HG03139 (cell line): ENCODE measurements at regions not wholly inside any gene's neighbourhood (a gene's known extent, or its start where the extent isn't known, plus 50 kb on each side); places are given as distances from the start of the nearest gene placed in this dataset.

Experiments
- ATAC-seq: cut with Tn5 transposase; IDR thresholded peaks from one replicate; pipeline ENCODE4 v1.9.1; 2021; ENCODE audit not compliant: unreplicated experiment

DNA sequence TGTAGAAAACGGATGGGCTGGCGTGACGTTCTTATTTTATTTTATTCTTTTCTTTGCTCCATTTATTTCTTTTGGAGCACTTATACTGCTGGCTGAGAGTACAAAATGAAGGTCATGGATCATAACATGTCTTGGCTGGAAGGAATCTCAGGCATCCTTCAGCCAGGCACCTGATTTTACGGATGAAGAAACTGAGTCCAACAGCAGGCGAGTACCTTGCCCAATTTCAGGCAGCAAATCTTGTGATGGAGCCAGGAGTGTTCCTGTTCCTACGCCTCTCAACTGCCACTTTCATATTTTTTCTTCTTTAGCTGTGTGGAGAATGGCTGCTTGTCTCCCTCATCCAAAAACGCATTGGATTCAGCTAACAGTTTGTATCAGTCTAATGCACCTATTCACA, 332.1 kb upstream of the IGFBP7 start:
- ATAC-seq = no peak

DNA sequence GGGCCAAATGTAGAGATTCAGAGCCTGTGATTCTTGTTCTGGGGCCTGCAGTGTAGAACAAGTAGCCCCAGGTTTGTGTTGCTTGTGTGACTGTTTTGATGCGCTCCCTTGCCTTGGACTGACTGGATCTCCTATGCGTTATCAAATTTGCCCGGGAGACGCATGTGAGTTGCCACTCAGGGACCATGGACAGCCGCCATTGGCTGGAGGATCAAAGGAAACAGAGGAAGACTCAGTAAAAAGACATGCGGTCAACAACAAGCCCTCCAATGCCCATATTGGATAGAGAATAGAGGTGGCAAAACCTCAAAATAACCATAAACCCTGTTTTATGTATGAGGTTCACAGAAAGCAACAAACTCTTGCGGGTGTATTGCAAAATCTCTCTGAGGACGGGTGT, 327.5 kb upstream of the IGFBP7 start:
- no peak for ATAC-seq

DNA sequence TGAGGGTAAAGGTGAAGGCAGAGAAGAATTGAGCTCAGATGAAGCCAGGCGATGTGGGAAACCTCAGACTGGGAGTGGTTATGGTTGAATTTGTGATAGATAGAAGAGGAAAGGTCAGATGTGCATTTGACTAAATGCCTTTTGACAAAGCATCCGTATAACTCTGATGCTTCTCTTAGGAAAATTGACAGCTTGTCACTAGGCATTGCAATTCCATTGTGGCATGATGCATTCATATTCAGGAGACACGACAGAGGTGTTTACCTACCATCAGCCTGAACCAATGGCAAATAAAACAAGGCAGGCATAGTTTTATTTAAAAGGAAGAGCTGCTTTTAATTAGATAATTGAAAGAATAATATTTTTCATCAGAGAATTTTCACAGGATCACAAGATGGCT, 325.1 kb upstream of the IGFBP7 start:
- ATAC-seq = no peak

DNA sequence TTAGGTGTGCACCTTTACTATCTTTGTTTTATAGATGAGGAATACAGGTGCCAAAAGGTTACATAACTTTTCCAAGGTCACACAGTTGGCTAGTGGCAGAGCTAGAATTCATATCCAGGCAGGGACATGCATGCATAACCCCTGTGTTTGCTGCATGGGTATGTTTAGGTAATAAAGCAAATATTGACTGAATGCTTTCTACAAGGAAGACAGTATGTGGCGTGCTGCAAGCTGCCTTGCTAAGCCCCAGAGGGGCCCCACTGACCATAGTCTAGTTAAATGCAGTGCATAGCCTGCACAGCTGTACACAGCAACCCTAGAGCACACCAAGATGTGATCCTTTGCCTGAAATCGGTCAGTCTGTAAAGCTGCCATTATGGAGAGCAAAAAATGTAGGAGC, 320.5 kb upstream of the IGFBP7 start:
- no peak for ATAC-seq

DNA sequence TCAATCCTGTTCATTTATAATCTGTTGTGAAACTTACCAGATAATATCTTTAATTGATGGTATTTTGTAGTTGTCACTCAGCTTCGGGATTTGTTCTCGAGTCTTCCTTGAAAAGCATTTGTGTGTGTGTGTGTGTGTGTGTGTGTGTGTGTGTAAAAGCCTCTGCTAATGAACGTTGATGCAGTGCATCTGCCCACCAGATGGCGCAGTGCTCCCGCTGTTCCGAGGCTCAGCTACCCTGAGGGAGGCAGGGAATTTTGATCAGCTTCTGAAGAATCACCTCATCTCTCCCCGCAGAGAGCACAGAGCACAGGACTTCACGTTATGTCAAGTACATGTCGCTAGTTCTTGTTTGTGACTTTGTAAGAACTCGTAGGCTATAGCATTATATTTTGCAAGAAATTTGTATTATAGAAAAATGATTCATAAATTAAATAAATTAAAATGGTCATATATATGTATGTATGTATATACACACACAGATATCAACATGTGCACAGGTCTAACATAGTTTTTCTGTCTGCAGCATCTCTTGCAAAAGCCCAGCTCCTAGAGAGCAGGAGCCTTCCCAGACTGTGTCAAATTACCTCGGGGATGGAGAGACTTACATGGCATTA, 316.7 kb upstream of the IGFBP7 start:
- no peak for ATAC-seq

DNA sequence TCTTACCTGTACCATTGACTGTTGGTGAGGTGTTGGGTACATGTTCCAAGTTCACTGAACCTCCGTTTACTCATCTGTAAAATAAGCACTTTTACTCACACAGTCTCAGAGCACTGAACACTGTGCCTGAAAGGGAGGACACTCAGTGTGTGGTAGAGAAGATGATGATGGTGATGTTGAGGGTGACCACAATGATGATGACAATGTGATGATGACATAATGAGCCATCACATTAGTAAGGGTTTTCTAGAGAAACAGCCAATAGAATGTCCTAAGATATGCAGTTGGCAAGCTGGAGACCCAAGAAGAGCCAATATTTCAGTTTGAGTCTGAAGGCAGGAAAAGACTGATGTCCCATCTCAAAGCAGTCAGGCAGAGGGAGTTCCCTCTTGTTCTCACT, 315.4 kb upstream of the IGFBP7 start:
- no peak for ATAC-seq

DNA sequence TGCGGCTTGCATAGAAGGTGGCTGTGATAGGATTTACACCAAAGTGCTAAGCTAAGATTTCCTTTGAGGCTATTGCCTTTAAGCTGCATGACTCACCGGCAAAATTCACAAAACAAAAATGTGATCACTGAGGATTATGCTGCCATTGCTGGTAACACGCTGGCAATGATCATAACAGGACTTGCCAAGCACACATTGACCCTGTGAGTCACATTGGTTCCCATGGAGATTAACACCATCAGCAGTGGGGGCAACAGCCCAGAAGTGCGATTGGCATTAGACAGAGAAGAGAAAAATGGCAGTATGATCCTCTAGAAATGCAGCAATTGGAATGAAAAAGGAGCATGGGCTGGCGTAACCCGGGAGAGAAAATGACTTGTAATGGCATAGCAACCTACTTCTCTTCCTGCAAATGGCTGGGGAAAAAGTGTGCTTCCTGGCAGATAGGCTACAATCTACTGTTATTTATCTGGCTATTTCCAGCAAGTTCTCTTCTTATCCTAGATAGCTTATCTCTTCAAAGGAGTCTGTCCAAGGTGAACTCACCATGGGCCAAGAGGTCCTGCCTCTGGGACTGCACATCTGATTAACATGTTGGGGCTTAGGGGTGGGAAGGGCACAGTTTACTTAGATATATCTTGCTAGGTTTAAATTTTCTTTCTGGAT, 314.2 kb upstream of the IGFBP7 start:
- ATAC-seq = no peak

DNA sequence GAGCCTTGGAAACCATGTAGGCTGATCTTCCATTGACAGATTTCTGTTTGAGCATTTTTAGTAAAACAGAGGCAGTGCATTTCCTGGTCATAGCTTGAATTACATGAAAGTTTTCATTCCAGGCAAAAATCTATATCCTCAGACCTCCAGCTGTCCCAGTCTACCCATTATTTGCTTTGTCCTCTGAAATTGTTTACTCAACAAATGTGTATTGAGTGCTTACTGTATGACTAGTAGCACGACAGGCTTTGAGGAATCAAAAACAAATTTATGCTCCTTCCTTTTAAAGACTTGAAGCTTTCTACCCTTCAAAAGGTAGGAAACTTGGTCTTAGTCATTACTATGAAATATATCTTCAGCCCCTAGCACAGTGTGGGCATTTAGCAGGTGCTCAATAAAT, 307.9 kb upstream of the IGFBP7 start:
- ATAC-seq = no peak

DNA sequence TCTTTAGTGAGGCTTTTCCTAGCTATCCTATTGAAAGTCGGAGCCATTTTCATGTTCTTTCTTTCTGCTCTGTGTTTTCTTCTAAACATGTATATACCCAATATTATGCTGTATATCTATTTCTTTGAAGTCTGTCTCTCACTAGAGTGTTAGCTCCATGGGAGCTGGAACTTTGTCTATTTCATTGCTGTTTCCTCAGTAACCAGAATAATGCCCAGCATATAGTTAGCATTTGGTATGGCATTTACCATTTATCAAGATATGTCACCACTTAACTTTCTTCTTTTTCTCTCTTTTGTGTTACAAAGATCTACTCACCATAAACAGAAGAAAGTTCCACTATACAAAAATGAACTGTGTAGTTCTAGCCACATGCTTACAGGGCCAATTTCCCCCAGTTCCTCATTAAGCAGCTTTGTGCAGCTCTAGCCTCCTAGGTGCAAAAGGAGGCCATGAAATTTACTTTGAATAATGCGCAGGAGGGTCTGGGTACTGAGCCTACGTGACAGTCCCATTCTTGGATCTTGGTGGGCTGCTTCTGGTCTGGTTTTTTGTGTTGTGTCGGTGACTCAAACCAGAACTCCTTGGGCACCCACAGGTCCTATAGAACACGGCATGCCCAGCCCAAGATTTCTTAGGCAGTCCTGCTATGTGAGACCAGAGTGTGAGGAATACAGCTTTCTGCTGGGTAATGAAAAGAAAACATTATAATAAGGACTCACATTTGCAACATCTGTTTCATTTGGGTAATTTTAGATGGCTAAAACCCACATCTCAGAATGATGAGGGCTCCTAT, 302.3 kb upstream of the IGFBP7 start:
- ATAC-seq = no peak

DNA sequence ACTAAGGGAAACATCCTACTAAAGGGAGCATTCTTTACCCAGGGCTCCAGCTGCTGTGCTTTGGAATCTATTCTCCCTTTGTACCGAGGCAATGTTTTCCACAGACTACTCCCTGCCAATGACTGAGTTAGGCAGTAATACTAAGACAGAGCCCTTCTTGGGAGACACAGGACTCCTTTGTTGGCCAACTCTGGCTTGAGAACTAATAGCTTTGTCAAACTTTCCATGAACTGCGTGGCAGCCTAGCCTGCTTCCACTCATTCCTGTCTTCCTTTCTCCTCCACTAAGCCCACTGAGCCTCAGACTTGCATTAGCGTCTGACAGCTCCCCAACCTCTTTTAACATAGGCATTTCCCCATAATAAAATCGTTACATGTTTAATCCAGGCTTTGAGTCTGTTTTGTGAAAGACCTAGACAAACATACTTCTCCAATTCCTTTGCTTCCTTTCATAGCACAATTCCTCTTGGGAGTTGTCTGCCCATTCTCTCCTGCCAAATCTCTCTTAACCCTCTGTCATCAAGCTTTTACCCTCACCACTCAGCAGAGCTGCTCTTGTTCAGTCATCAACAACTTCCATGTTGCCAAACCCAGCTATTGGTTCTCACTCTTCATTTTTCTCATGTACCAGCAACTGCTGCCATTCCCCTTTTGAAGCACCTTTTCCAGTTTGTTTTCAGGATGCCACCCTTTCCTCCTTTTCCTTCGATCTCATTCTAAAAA, 300.3 kb upstream of the IGFBP7 start:
- ATAC-seq = no peak

DNA sequence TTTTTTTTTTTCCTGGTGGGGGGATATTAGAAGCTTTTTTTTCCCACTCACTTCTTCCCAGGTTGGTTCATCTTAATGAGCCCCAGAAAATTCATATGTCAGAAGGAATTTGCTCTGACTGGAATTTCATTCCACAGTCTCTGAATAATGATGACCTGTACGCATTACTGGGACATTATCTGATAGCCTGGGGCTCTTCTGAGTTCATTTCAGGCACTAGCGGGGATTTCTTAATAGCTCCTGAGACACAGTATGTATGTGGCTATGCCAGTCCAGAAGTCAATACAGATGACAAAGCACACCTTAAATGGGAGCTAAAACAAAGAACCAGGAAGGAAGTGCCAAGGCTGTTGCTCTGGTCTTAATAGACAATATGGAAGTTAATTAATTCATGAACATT, 295.2 kb upstream of the IGFBP7 start:
- no peak for ATAC-seq

DNA sequence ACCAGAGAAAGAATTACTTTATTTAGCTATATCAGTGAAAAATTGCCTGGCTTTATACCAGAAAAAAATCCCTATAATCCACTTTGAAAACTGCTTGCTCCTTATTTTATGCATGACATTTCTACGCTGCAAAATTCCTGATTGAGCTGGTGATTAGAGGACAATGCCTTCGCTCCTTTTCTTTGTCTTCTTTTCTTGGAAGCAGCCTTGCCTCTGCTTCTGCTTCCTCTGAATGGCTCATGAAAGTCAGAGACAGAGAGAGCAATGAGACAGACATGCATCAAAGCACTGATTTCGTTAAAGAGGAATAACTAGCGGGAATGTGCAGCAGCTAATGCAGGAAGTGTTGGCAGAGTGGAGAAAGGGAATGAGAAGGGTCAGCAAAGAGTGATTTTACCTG, 294.3 kb upstream of the IGFBP7 start:
- ATAC-seq = no peak

DNA sequence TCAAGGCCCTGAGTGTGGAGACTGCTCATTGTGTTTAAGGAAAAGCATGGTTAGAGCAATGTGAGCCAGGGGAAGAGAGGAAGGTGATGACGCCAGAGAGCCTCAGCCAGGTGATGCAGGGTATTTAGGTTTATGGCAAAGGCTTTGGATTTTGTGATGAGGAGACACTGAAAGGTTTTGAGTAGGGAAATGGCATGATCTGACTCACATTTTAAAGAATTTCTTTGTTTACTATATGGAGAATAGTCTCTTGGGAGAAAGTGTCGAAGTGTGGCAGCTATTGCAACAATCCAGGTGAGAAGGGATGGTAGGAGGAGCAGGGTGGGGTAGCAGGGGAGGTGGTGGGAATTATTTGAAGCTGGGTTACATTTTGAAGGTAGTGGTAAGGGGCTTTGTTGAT, 293.4 kb upstream of the IGFBP7 start:
- no peak for ATAC-seq

DNA sequence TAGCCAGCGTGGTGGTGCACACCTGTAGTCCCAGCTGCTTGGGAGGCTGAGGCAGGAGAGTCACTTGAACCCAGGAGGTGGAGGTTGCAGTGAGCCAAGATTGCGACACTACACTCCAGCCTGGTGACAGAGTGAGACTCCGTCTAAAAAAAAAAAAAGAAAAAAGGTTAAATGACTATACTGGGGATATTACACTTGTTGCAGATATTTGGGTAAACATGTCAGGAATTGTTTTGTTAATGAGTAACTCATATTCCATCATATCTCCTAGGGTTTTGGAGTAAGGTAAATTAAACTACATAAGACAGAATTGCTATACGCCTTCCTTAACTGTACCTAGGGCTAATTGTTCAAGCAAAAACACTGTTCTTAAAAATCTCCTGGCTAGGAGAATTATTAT, 291.4 kb upstream of the IGFBP7 start:
- no peak for ATAC-seq

DNA sequence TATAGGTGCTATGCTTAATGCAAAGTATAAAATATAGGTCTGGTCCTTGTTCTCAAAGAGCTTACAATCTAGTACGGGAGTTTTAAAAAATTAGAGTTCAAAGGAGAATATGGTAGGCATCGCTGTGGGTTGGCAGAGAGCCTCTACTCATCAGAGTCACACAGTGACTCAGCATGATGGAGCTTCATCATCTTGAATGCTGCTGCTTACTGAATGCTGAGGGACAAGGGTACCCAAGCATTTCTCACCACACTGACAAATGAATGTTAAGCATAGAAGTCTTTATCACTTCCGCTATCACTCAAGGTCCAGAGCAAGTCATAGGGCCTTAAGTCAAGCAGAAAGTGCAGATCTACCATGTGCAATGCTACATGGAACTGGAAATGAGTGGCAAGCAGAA, 268.6 kb upstream of the IGFBP7 start:
- ATAC-seq = no peak

DNA sequence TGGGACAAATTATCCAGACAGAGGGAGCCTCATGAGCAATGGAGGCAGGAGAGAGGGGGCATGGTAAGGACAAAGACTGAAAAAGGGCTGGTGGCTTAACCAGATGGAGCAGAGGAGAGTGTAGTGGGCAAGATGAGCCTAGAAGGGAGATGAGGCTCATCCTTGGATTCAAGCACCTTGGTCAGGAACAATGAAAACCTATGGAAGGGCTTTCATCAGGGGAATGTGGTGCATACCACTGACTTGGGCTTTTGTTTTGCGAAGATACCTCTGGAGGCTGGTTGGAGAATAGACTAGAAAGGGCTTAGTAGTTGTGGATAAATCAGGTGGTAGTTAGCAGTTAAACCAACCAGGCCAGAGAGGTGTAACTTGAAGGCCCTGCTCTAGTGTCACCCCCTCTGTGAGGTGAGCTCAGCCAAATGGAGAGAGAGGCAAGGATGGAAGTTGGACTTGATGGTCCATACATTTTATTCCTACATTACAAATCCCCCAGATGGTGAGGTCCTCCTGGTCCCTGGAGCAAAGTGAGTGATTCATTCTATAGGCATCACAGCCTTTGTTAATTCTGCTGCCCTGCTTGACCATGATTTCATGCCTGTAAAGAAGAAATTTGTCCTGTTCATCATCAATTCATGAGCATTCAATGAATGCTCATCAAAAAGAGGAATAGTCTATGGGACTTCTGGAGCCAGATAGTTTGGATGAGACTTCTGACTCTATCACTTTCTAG, 264.8 kb upstream of the IGFBP7 start:
- no peak for ATAC-seq

DNA sequence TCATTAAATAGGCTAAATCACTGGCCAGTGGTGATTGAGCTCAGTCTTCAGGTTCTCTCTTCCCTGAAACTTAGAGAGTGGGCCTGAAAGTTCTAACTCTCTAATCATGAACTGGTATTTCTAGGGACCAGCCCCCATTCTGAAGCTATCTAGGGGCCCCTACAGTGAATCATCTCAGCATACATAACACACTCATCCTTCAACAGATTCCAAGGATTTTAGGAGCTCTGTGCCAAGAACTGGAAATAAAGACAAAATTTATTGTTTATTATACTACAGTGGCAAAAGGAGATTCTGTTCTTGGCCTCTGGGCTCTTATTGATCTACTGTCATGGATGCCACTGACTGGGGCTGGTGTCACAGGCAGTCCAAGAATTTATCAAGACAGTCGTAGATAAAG, 263.8 kb upstream of the IGFBP7 start:
- no peak for ATAC-seq

DNA sequence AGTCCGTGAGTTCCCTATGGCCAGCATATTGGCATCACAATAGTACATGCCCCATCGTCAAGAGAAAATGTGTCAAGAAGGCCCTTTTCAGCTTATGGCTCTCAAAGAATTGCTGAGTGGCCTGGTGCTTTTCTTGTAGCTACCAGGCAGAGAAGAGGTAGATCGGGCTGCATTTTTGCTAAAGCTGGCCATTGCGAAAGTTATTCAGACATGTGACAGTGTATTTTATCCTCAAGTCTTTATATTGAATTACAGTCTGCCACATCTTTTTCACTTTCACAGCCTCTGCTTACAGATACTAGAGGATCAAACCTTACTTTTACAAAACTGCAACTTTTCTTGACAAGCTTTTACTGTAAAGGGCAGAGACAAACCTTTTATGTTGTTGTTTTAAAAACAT, 261.5 kb upstream of the IGFBP7 start:
- no peak for ATAC-seq

DNA sequence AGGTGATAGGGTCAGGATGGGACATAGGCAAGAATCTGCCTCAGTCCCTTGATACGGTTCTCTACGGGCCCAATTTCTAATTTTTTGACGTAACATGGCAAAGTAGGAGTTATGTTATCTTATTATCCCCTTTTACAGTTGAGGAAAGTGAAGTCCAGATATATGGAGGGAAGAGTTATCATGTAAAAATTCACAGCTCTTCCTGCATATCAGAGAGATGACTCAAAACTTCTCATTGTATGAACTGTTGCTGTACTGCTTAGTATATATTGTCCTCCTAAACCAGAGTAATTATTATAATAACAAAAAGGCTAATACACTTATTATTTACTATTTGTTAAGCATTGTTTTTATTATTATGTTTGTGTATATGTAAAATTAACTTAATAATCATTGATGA, 260.5 kb upstream of the IGFBP7 start:
- no peak for ATAC-seq

DNA sequence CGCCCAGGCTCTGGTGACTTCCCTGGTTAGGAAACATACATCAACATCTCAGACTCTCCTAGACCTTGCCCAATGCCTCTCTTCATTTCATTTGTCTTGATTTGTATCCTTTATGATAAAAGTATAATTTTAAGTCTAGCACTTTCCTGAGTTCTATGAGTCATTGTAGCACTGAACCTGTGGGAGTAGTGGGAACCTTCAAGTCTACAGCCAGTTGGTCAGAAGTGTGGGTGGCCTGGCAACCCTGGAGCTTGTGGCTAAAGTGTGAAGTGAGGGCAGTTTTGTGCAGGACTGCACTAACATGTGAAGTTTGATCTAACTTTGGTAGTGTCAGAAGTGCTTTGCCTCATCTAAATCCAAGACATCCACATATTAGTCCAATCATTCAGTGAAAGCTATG, 259.3 kb upstream of the IGFBP7 start:
- ATAC-seq = no peak

DNA sequence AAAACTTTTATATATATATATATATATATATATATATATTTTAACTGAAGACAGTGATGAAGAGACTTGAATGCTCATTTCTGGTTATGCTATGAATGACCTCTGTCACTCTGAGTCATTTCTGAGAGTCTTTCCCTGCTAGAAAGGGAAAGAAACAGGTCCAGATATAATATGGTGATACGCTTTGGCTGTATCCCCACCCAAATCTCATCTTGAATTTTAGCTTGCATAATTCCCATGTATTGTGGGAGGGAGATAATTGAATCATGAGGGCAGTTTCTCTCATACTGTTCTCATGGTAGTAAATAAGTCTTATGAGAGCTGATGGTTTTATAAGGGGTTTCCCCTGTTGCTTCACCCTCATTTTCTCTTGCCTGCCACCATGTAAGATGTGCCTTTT, 254.1 kb upstream of the IGFBP7 start:
- ATAC-seq = no peak
